Smooth muscle cell (in vitro differentiated cells): ENCODE measurements at regions not wholly inside any gene's neighbourhood (a gene's known extent, or its start where the extent isn't known, plus 50 kb on each side); places are given as distances from the start of the nearest gene placed in this dataset.

Source experiments
- DNase-seq: peaks from one replicate; lab custom pipeline; 2025; ENCODE audit not compliant: unreplicated experiment; lab: John Stamatoyannopoulos, UW
- H2AFZ ChIP-seq: fragments of 200-600 bp; sonication (generic); 2 replicates; pipeline ENCODE4 v1.6.0; 2016; ENCODE audit warnings: antibody characterized with exemption, low read depth, mild to moderate bottlenecking
- H3F3A ChIP-seq: fragments of 200-600 bp; sonication (generic); 2 replicates; pipeline ENCODE4 v1.6.0; 2017; ENCODE audit warnings: antibody characterized with exemption, low read depth
- H3K27ac ChIP-seq: fragments of 200-600 bp; sonication (generic); 2 replicates; pipeline ENCODE4 v1.5.1; 2016; ENCODE audit warnings: low read depth, mild to moderate bottlenecking
- H3K27me3 ChIP-seq: fragments of 200-600 bp; sonication (generic); 2 replicates; pipeline ENCODE4 v1.6.1; 2016; ENCODE audit warnings: low read depth, mild to moderate bottlenecking
- H3K36me3 ChIP-seq: fragments of 200-600 bp; sonication (generic); 2 replicates; pipeline ENCODE4 v1.5.1; 2016; ENCODE audit warnings: low read depth
- H3K4me1 ChIP-seq: fragments of 200-600 bp; sonication (generic); 2 replicates; pipeline ENCODE4 v1.5.1; 2016; ENCODE audit warnings: low read depth
- H3K4me2 ChIP-seq: fragments of 200-600 bp; sonication (generic); 2 replicates; pipeline ENCODE4 v1.6.0; 2016; ENCODE audit warnings: mild to moderate bottlenecking
- H3K4me3 ChIP-seq: fragments of 200-600 bp; sonication (generic); 2 replicates; pipeline ENCODE4 v1.5.1; 2016; ENCODE audit warnings: mild to moderate bottlenecking
- H3K79me2 ChIP-seq: fragments of 200-600 bp; sonication (generic); 2 replicates; pipeline ENCODE4 v1.6.0; 2016; ENCODE audit warnings: low read depth, mild to moderate bottlenecking
- H3K9ac ChIP-seq: fragments of 200-600 bp; sonication (generic); 2 replicates; pipeline ENCODE4 v1.6.0; 2016; ENCODE audit warnings: low read depth
- H3K9me3 ChIP-seq: fragments of 200-600 bp; sonication (generic); replicated peaks from 2 replicates; pipeline ENCODE4 v1.5.1; 2016; ENCODE audit warnings: low read depth
- H4K20me1 ChIP-seq: fragments of 200-600 bp; sonication (generic); 2 replicates; pipeline ENCODE4 v1.6.0; 2016; ENCODE audit warnings: low read depth
- WGBS: methylation state at CpG from one replicate; pipeline ENCODE4 v1.1.7; 2016; ENCODE audit warnings: low lambda C conversion rate; 5-methylcytosine and 5-hydroxymethylcytosine counted together
- TF ChIP-seq, protein P1 (sequence below): fragments of 200-600 bp; sonication (generic); IDR thresholded peaks from 2 replicates; pipeline ENCODE4 v1.5.1; 2017; ENCODE audit warnings: borderline replicate concordance, mild to moderate bottlenecking, antibody characterized with exemption; ENCODE audit not compliant: insufficient read depth, poor library complexity, severe bottlenecking

DNA sequence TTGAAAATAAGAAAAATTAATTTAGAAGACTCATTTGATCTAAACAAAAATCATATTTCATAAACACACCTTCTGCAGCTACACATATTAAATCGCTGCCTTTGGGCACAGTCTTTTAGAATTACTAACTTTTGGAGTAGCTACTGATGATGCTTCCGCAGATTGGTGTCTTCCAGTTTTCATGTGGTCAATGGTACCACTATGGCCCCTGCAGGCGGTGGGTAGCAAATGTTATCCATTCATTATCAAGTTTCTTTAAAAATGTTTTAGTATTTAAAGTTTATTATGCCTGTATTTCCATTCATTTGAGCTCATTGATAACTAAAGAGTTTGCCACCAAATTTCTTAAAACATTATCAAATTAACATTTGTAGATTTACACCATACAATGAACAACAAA is 122.9 kb upstream of the GRAMD2B start:
- Histone ChIP-seq H3F3A (no peaks in the 10 kb centered on the region), H3K4me3 (no peak overlapping the region), H3K4me2 (no peak overlapping the region), H3K4me1 (no peaks in the 10 kb centered on the region), H3K27me3 (no peaks in the 10 kb centered on the region), H3K9me3 (no peaks in the 10 kb centered on the region), H2AFZ (no peak overlapping the region), H3K27ac (no peak overlapping the region), H3K9ac (no peak overlapping the region), H4K20me1 (no peaks in the 10 kb centered on the region), H3K79me2 (no peaks in the 10 kb centered on the region), H3K36me3 (no peaks in the 10 kb centered on the region)
- TF ChIP-seq, protein P1, sequence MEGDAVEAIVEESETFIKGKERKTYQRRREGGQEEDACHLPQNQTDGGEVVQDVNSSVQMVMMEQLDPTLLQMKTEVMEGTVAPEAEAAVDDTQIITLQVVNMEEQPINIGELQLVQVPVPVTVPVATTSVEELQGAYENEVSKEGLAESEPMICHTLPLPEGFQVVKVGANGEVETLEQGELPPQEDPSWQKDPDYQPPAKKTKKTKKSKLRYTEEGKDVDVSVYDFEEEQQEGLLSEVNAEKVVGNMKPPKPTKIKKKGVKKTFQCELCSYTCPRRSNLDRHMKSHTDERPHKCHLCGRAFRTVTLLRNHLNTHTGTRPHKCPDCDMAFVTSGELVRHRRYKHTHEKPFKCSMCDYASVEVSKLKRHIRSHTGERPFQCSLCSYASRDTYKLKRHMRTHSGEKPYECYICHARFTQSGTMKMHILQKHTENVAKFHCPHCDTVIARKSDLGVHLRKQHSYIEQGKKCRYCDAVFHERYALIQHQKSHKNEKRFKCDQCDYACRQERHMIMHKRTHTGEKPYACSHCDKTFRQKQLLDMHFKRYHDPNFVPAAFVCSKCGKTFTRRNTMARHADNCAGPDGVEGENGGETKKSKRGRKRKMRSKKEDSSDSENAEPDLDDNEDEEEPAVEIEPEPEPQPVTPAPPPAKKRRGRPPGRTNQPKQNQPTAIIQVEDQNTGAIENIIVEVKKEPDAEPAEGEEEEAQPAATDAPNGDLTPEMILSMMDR = no peak
- 91% methylated on average over 3 of the region's 3 CpGs for WGBS
- no peak for DNase-seq

- H3K9ac ChIP-seq = no peak overlapping the region
- no peaks in the 10 kb centered on the region for H3F3A ChIP-seq
- no peak overlapping the region for H3K4me2 ChIP-seq
- no peaks in the 10 kb centered on the region for H3K4me1 ChIP-seq
- no peaks in the 10 kb centered on the region for H3K36me3 ChIP-seq
- no peaks in the 10 kb centered on the region for H3K27me3 ChIP-seq
- no peak for DNase-seq
- no peaks in the 10 kb centered on the region for H3K9me3 ChIP-seq
- H3K27ac ChIP-seq = no peak overlapping the region
- no peaks in the 10 kb centered on the region for H4K20me1 ChIP-seq
- TF ChIP-seq, protein P1 = no peak
- H3K79me2 ChIP-seq = no peaks in the 10 kb centered on the region
- H2AFZ ChIP-seq = no peak overlapping the region
- H3K4me3 ChIP-seq = no peak overlapping the region
- 70% methylated on average over 3 of the region's 3 CpGs for WGBS
Measured at GRCh38 chr5:126301056-126301455, 122.2 kb upstream of the GRAMD2B start.

- Histone ChIP-seq H4K20me1 (no peaks in the 10 kb centered on the region), H3F3A (no peaks in the 10 kb centered on the region), H3K27me3 (no peaks in the 10 kb centered on the region), H3K27ac (peak overlapping the region; percentile 68), H3K9me3 (no peaks in the 10 kb centered on the region), H3K4me1 (no peaks in the 10 kb centered on the region), H2AFZ (peak overlapping the region; percentile 57), H3K4me3 (no peak overlapping the region), H3K9ac (no peak overlapping the region), H3K4me2 (no peak overlapping the region), H3K79me2 (no peaks in the 10 kb centered on the region), H3K36me3 (no peaks in the 10 kb centered on the region)
- no peak for DNase-seq
- TF ChIP-seq, protein P1 = no peak
Measured at GRCh38 chr5:126309860-126310259, 113.3 kb upstream of the GRAMD2B start.

DNA sequence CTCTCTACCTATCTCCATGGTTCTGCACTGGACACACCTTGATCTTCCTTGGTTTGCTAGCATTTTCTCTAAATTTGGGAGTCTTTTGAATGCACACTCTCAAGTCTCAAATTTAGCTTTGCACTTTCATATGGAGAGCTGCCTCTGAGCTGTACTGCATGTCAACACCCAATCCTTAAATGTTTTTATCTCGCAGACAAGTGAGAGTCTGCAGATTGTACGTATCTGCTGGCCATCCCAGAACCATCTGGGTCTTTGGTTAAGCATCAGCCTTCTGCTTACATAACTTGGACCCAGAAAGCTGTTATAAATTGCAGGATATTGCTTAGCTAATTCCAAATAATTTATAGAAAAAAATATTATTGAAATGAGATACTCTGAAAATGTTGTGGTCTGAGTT is 111.4 kb upstream of the GRAMD2B start:
- DNase-seq = no peak
- no peaks in the 10 kb centered on the region for H3F3A ChIP-seq
- H3K79me2 ChIP-seq = no peaks in the 10 kb centered on the region
- H3K4me1 ChIP-seq = no peaks in the 10 kb centered on the region
- no peaks in the 10 kb centered on the region for H3K36me3 ChIP-seq
- no peaks in the 10 kb centered on the region for H3K27me3 ChIP-seq
- no peaks in the 10 kb centered on the region for H3K9me3 ChIP-seq
- no peak overlapping the region for H3K4me2 ChIP-seq
- WGBS = 48% methylated on average over 2 of the region's 2 CpGs
- H4K20me1 ChIP-seq = no peaks in the 10 kb centered on the region
- H2AFZ ChIP-seq = no peak overlapping the region
- TF ChIP-seq, protein P1 = no peak
- no peak overlapping the region for H3K27ac ChIP-seq
- H3K9ac ChIP-seq = no peak overlapping the region
- no peak overlapping the region for H3K4me3 ChIP-seq
